ENCODE measurements at regions not wholly inside any gene's neighbourhood (a gene's known extent, or its start where the extent isn't known, plus 50 kb on each side); places are given as distances from the start of the nearest gene placed in this dataset.

DNA sequence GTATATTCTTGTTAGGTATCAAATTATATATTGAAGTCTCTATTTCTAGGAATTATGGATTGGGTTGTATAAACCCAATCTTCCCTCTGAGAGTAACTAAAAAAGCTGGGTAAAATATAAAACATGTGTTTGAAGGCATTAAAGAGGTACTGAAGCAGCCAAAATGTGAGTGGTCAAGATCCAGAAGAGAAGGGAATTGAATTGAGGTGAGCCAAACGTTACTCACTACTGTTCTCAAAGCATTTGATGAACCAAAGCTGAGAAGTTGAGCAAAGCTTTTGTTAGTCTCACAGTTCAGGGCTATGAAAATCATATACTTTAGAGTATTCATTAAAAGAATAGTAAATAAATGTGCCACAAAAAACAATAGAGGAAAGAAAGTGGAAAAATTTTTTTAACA lies 365.8 kb downstream of the BCKDHB start:
- TF ChIP-seq REST (IDR thresholded peaks at IDR 0.05; ENCODE audit: low read depth, low read length) = no peak
- TF ChIP-seq, protein P1, sequence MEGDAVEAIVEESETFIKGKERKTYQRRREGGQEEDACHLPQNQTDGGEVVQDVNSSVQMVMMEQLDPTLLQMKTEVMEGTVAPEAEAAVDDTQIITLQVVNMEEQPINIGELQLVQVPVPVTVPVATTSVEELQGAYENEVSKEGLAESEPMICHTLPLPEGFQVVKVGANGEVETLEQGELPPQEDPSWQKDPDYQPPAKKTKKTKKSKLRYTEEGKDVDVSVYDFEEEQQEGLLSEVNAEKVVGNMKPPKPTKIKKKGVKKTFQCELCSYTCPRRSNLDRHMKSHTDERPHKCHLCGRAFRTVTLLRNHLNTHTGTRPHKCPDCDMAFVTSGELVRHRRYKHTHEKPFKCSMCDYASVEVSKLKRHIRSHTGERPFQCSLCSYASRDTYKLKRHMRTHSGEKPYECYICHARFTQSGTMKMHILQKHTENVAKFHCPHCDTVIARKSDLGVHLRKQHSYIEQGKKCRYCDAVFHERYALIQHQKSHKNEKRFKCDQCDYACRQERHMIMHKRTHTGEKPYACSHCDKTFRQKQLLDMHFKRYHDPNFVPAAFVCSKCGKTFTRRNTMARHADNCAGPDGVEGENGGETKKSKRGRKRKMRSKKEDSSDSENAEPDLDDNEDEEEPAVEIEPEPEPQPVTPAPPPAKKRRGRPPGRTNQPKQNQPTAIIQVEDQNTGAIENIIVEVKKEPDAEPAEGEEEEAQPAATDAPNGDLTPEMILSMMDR (IDR thresholded peaks at IDR 0.05) = no peak
- TF ChIP-seq YY1 (IDR thresholded peaks at IDR 0.05; ENCODE audit: low read depth) = no peak
- TF ChIP-seq GATA2 (CRISPR knock-in tag; IDR thresholded peaks at IDR 0.05) = no peak
- no peak for TF ChIP-seq TEAD4 (IDR thresholded peaks at IDR 0.05; ENCODE audit: borderline replicate concordance, insufficient read depth)
- no peak for TF ChIP-seq USF2 (IDR thresholded peaks at IDR 0.05; ENCODE audit: borderline replicate concordance, low read depth, low read length)
- TF ChIP-seq, protein P2, sequence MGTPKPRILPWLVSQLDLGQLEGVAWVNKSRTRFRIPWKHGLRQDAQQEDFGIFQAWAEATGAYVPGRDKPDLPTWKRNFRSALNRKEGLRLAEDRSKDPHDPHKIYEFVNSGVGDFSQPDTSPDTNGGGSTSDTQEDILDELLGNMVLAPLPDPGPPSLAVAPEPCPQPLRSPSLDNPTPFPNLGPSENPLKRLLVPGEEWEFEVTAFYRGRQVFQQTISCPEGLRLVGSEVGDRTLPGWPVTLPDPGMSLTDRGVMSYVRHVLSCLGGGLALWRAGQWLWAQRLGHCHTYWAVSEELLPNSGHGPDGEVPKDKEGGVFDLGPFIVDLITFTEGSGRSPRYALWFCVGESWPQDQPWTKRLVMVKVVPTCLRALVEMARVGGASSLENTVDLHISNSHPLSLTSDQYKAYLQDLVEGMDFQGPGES (IDR thresholded peaks at IDR 0.05; ENCODE audit: low read depth, low read length) = no peak
